ENCODE measurements at regions not wholly inside any gene's neighbourhood (a gene's known extent, or its start where the extent isn't known, plus 50 kb on each side); places are given as distances from the start of the nearest gene placed in this dataset.
"Not testable (repeated sequence)": the region's sequence is repeated elsewhere in the genome, so short reads cannot be mapped to it uniquely, and the experiment has no call there.

DNA sequence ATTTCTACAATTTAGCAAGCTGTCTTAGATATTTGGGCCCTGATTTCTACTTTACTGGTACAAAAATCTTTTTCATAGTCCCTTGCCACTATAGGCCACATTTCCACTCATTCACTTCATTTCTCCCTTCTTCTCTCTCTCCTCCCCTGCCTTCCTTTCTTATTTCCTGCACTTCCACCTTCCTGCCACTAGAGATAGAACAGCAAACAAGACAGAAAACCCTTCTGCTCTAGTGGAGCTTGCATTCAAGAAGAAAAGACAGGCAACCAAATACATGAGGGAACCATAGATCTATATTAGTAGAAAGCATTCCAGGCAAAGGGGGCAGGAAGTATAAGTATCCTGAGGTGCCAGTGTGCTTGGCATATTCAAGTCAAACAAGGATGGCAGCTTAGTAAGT is 623.5 kb downstream of the FLRT2 start:
- no peak for DNase-seq

DNA sequence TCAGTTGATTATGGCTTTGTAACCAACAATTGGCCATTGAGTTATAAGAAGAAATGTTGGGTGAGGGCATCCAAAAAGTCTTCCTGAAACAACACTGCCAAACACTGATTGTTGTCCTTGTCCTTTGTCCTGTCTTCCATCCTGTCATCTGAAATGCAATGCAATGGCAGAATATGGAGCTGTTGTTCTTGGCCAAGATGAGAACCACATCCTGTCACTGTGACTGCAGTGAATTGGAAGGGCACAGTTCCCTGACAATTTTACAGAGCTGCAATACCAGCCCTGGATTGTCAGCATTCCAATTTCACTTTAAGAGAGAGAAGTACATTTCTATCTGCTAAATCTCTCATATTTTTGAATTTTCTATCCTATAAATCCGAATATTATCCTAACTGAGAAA is 613.3 kb downstream of the FLRT2 start:
- DNase-seq: no peak

DNA sequence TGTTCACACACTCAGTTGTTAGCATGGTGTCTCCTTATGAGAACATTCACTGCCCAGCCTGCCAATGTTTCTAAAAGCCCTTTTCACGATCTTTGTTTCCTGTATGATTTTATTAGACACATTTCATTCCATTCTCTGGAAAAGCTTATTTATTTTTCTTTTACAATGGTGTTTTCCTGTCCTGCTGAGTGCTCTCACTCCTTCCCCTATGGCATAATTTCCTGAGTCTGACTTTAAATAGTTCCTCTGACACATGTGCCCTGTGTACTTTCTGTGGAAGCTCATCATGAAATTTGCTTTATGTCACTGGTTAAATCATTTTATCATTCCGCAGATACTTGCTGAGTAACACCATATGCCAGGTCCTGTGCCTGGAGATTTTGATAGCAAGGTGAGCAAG is 612.0 kb downstream of the FLRT2 start:
- DNase-seq: no peak

DNA sequence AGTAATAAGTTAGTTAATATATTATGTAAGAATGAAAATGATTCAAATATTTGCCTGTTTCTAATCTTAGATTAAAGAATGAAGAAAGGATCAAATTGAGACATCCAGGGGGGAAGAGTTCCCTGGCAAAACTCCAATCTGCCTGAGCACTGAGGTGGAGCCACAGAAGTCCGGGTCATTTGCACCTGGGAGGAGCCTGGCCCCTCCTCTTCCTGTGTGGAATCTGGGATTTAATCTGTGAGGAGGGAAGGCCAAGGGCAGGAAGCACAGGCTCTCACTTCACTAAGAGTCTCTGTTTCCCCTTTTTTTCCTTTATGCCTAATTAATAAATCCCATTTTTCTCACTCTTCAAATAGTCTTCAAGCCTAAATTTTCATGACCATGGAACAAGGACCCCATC is 599.5 kb downstream of the FLRT2 start:
- DNase-seq: no peak

DNA sequence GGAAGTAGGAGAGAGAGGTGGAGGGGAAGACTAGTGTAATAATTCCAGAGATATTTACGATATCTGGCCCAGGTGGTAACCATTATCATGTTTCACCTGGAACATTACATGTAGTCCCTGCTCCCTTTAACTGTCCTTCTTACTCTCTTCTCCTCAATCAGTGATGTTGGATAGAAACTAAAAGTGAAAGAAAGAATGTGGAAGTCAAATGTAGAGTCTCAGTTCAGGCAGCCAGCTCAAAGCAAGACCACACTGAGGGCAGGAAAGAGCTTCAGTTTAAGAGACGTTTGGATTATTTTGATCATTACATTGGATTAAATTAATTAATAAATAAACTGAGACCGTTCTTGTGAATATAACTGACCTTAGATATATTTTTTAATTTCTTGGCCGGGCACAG is 594.4 kb downstream of the FLRT2 start:
- no peak for DNase-seq

DNA sequence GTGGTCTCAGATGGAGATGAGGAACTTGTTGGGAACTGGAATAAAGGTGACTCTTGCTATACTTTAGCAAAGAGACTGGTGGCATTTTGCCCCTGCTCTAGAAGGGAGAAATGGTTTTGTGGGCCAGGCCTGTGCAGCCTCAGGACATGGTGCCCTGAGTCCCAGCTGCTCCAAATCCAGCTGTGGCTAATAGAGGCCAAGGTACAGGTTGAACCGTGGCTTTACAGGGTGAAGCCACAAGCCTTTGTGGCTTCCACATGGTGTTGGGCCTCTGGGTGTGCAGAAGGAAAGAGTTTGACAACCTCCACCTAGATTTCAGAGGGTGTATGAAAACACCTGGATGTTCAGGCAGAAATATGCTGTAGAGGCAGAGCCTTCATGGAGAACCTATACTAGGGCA is 586.0 kb downstream of the FLRT2 start:
- DNase-seq: no peak

DNA sequence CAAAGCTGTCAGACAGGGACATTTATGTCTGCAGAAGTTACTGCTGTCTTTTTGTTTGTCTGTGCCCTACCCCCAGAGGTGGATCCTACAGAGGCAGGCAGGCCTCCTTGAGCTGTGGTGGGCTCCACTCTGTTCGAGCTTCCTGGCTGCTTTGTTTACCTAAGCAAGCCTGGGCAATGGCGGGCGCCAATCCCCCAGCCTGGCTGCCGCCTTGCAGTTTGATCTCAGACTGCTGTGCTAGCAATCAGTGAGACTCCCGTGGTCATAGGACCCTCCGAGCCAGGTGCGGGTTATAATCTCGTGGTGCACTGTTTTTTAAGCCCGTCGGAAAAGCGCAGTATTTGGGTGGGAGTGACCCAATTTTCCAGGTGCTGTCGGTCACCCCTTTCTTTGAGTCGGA is 580.9 kb downstream of the FLRT2 start:
- not testable (repeated sequence) for DNase-seq

DNA sequence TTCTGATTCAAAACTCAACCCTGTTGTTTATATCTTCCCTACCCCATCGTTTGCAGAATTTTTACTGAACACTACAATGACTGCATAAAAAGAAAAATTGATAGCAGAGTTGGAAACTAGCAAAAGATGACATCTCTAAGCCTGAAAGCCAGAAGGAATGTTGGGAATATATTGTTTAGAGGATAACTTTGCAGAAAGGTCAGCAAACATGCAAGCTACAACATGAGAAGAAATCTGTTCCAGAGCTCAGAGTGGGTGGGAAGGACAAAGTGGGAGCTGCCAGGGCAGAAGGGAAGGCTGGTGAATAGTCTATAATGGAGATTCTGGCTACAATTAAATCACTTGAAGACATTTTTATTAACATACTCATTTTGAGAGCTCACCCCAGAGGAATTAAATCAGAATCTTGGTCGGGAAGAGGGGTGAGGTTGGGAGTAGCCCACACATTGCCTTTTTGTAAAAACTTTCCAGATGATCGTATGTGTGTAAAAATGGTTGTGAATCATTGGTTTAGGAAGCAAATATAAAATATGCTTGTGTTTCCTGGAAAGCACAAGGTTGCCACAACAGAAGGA is 574.8 kb downstream of the FLRT2 start:
- peak; percentile 3 for DNase-seq

DNA sequence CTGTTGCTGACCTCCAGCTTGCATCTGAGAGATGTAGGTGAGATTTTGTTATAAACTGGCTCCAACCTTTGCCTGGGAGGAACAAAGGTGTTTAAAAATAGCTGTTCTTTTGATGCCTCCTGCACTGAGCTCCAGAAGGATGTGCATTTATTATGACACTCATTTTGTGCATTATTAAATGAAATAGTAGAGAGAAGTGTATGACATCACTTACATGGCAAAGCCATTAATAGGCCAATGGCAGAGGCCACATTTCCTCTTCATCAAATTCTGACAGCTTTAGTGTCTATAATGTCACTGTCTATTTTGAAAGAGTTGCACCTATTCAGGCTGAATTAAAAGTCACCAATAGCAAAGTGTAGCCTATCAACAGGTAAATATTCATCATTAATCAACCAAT is 564.6 kb downstream of the FLRT2 start:
- no peak for DNase-seq

DNA sequence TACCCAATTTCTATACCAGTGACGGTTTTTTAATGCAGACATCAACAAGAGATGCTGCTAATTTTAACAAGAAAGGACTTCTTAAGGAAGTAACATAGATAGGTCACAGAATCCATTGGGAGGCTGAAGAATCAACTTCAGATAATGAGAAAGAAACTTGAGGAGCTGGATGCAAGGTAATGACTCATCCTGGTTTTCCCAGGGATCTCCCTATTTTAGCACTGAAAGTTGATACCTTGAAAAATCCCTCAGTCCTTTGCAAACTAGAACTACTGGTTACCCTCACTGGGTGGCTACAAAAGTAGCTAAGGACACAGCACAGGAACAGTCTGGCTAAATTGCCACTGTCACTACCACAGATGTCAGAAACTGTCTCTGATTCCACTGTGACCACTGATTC is 561.9 kb downstream of the FLRT2 start:
- no peak for DNase-seq

DNA sequence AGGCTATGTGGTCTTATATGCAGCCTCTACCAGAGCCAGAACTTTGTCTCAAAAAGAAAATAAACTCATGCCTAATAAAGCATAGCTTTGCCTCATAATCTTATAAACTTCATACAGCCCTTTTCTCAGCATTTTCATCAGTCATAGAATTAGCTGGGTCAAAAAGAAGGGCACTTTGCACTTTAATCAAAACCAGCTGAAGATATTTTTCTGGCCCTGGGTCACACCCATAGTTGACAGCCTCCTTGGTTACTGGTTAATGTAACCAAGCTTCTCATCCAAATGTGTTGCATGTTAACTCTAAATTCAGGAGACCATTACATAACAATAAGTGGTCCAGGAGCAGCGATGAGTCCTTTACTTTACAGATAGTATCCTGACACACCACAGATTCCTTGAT is 558.2 kb downstream of the FLRT2 start:
- peak; percentile 6 for DNase-seq

DNA sequence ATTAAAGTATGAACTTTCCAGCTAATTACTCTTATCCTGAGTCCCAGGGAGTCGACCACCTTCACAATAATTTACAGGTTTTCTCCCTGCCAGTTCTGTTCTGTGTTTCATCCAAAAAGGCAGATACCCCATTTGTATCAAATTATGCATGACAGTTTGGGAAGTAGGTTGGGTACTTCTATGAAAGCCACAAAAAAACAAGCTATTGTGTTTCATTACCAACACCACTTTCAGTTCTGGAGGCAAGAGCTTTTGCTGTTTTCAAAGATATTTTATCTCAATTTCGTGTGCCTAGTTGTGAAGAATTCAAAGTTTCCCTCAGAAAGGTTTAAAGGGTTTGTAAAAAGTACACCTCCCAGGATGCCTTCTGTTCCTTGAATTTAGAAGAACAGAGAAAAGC is 557.4 kb downstream of the FLRT2 start:
- peak; percentile 1 for DNase-seq

DNA sequence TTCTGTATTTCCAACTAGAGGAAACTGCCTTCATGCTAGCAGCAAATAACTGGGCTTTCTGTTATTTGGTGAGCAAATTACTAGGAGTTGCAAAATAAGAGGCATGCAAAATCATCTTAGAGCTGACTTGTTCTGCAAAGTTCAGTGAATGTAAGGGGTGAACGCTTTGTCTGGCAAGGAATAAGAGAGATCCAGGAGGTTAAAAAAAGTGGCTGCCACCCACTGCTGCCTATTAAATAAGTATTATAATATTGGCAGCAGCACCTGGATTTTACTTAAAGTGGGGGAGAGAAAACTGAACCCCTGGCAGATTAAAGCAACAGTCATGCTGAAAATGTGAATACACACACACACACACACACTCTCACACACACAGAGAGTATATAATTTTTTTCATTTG is 557.0 kb downstream of the FLRT2 start:
- peak; percentile 3 for DNase-seq

DNA sequence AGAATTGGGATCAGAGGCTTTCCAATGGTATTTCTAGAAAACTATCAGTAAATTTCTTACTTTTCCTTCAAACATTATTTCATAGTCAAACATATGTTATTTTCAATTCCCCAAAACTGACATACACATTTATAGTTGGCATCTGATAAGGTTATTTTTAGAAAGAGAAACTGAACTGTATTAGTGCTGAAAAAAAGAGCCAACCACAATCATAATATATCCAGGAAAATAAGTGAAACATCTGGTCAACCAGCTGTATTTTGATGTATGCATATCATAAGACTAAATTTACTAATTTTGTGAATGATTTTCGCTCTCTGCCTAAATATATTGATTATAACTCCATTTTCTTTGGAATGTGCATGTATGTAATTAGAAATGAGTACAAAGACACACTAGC is 554.2 kb downstream of the FLRT2 start:
- no peak for DNase-seq

DNA sequence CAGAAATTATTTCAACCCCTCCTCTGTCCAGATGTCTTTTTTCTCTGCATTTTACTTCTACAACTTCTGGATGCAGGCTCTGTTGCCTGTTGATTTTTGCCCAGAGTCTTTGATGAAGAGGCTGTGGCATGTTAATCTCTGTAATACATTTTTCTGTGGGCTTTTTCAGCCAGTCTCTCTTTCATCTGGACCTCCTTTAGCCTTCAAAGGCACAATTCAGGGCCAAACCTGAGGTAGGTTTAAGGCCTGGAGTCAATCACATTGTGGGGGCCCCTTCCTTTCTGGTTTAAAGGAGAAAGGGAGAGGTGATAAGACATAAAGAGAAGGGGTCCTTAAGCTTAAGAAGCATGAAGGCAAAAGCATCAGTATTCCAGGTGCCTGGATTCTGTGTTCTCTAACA is 553.7 kb downstream of the FLRT2 start:
- no peak for DNase-seq

DNA sequence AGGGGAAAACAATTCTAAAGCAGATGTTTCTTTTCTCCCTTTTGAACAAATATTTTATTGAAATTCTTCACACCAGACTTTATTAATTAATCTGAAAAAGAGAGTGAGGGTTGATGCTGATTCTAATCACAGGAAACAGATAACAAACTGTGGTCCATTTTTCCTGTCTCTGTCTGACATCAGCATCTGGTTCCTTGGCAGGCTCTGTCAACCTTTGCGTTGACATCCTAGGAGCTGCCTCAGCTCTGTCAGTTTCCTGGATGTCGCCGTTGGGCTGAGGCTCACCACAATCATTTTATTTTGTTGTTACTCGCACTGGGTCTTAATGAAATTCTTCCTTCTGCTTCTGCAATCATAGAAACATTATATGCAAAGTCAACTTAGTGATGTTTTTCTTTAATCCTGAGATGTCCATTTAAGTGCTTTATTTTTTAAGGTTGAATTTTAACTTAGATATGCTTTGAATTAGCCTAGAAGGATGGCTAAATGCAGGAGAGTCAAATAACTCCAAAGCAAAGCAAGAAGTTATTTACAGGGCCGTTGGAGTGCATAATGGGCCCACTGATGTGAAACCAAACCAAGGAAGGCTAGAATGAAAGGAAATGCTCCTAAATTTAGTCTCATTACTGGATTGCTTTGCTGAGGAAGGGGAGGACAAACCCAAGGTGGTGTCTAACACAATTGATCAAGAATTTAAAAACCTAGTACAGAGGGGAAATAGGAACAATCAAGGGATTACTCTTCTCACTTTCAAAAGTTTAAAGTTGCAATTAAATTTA is 542.4 kb downstream of the FLRT2 start:
- no peak for DNase-seq

DNA sequence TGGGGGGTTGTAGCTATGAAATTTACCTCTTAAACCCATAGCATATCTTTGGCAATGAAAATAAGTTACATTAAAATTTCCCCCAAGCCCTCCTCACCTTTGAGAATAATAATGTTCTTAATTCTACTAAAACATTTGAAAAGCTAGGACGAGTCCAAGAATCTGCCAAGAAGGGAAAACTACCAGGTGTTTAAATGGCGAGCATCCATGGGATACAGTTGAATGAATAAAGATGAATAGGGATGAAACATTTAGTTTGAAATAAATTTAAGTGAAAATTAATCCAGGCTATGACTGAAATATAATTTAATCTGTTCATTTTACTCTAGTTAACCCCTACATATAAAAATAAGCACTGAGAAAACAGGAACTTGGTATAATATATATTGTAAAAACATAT is 536.7 kb downstream of the FLRT2 start:
- no peak for DNase-seq

DNA sequence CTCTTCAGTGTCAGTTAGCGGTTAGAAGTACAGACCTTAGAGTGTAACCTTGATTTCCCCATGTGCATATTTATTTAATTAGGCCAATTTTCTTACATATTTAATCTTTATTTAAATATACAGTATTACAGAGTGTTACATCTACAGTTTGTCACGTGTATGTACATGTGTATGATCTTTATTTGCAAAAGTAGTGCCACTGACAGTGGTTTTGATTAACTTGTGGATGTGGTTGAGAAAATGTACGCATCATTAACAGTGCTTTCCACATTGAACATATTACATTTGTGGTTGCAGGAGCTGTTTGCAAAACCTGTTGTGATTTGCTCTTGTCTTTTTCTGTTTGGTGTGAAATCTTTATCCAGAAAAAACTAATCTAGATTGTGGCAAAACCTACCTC is 535.5 kb downstream of the FLRT2 start:
- DNase-seq: no peak

DNA sequence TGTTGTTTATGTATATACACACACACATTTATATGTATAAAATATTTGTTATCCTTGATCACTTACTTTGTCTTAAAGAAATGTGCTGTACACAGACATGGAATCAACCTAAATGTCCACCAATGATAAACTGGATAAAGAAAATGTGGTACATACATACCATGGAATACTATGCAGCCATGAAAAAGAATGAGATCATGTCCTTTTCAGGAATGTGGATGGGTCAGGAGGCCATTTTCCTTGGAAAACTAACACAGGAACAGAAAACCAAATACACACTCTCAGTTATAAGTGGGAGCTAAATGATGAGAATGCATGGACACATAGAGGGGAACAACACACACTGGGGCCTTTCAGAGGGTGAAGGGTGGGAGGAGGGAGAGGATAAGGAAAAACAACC is 534.7 kb downstream of the FLRT2 start:
- DNase-seq: not testable (repeated sequence)

DNA sequence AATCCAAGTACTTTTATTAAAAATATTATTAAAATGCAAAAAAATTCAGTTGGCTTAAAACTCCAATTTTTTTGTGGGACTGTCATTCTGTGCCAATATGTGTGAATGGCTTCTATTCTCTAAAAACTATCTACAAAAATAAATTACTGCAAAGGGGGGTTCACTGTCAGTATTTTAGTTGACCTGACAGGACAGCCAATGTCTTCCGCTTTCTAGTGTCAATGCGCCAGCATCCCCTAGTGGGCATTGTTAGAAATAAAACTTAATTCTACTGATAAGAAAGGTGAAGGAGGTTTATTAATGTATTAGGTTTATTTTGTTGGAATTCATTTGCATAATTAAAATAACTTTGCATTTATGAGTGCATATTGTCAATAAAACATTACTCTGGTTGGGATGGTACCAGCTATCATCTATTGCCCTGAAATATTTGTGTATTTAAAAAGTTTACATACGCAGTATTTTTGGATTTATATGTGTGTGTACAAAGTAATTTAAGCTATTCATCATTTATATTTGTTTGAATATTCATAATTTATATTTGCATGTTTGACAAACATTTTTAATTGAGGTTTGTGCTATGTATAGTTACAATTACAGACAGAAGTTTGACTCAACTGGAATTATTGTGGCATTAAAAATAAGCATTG is 527.2 kb downstream of the FLRT2 start:
- DNase-seq: peak; percentile 61

DNA sequence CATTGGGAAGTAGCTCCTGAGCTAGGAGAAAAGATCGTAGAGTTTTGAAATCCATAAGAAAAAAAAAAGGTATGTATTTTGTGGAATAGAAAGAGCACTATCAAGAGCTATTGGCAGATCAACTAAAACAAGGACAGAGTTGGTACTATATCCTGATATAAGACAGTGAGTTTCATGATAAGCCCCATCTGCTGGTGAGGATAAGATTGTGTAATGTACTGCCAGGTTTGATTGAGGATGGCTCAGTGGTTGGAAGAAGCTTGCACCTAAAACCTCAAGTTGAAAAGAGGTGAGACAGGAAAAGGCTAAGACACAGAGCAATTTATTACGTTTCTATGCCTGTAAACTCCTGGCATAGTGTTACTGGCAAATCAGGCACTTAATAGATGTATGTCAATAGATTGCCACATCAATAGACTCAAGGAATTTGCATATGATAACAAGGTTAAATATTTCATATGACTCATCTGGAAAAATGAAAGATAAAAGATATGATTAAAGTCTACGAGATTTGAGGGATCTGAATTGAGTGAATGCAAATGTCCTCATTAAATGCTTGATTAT is 525.6 kb downstream of the FLRT2 start:
- no peak for DNase-seq

DNA sequence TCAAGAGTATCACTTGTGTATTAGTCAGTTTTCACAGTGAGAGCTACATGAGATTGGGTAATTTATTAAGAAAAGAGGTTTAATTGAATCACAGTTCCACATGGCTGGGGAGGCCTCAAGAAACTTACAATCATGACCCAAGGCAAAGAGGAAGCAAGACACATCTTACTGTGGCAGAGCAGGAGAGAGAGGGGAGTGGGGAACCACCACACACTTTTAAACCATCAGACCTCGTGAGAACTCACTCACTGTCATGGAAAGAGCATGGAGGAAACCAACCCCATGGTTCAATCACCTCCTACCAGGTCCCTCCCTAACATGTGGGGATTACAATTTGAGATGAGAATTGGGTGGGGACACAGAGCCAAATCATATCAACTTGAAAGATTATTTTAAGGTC is 522.9 kb downstream of the FLRT2 start:
- DNase-seq: no peak

DNA sequence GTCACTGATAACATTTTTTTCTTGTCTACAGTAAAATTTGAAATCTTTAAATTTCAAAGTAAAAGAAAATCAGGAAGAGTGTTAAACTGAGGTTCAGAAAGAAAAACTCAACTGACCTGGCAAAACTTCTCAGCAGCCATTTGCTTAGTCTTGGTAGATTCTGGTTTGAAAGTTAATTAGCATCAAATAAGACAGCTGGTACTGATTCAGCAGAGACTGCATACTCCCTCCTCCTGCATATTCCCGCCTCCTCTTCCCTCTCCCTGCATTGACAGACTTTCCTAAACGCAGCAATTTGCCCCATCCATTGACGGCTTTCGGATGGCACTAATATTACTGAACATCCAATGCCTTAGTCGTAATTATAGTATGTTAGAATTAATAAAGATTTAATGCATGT is 520.8 kb downstream of the FLRT2 start:
- DNase-seq: no peak
